Nephron progenitor cell (in vitro differentiated cells): ENCODE measurements at regions not wholly inside any gene's neighbourhood (a gene's known extent, or its start where the extent isn't known, plus 50 kb on each side); places are given as distances from the start of the nearest gene placed in this dataset.
A peak's percentile ranks its signal among the peaks of the same experiment; 100 is the strongest.
"Not testable (repeated sequence)": the region's sequence is repeated elsewhere in the genome, so short reads cannot be mapped to it uniquely, and the experiment has no call there.

Experiments used
- DNase-seq: peaks from one replicate; pipeline ENCODE4 v3.0.0; 2021
- H3K27ac Mint-ChIP-seq: 2 replicates; pipeline ENCODE4 v1.8.0; 2021; ENCODE audit warnings: mild to moderate bottlenecking, moderate library complexity, mixed read lengths
- H3K27me3 Mint-ChIP-seq: 2 replicates; pipeline ENCODE4 v1.8.0; 2021; ENCODE audit warnings: mild to moderate bottlenecking, low read depth, mixed read lengths; ENCODE audit not compliant: poor library complexity
- H3K36me3 Mint-ChIP-seq: 2 replicates; pipeline ENCODE4 v1.8.0; 2021; ENCODE audit warnings: low read depth, mixed read lengths
- H3K4me1 Mint-ChIP-seq: 2 replicates; pipeline ENCODE4 v1.8.0; 2021; ENCODE audit warnings: mixed read lengths
- H3K4me3 Mint-ChIP-seq: 2 replicates; pipeline ENCODE4 v1.8.0; 2021; ENCODE audit warnings: mild to moderate bottlenecking, moderate library complexity, mixed read lengths
- H3K9me3 Mint-ChIP-seq: 2 replicates; pipeline ENCODE4 v1.8.0; 2021; ENCODE audit warnings: mild to moderate bottlenecking, moderate library complexity, mixed read lengths
- TF ChIP-seq, protein P1 (sequence below): fragments of 200-600 bp; sonication (generic); IDR thresholded peaks from 2 replicates; pipeline ENCODE4 v1.5.0; 2021; ENCODE audit warnings: antibody characterized with exemption

DNA sequence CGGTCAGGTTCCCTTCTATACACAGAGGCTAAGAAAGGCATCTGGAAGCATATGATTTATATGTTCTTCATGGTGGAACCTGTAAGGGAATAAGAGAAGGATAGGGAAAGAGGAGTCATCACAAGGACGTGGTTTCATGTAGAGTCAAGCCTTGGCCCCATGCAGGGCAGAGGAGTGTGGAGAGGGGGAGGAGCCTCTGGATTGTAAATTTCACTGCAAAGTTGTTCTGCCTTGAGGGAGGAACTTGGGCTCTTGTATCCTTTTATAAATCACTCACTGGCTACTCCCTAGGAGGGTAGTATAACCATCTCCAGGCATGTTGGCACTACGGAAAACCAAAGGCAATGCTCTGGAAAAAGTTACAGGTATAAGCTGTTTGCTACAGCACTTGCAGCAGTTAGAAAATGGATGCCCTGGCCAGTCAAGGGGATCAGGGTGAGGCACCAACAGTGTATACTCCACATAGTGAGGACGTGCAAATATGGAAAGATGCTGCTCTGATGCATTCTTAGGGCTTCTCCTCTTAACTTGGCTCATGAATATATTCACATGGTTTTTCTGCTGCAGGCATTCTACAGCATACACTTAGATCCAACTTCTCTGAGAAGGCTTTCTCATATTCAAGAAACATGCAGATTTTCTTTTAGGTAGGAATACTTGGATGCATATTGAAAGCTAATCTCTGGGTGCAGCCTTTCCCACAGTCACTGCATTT lies 60.3 kb upstream of the ZNF81 start:
- Mint-ChIP-seq H3K4me3 (no peak overlapping the region), H3K9me3 (peaks cover 78% of the 10 kb centered on the region), H3K36me3 (no peaks in the 10 kb centered on the region), H3K27me3 (peaks cover under 1% of the 10 kb centered on the region), H3K27ac (no peak overlapping the region), H3K4me1 (peaks cover 4% of the 10 kb centered on the region)
- TF ChIP-seq, protein P1, sequence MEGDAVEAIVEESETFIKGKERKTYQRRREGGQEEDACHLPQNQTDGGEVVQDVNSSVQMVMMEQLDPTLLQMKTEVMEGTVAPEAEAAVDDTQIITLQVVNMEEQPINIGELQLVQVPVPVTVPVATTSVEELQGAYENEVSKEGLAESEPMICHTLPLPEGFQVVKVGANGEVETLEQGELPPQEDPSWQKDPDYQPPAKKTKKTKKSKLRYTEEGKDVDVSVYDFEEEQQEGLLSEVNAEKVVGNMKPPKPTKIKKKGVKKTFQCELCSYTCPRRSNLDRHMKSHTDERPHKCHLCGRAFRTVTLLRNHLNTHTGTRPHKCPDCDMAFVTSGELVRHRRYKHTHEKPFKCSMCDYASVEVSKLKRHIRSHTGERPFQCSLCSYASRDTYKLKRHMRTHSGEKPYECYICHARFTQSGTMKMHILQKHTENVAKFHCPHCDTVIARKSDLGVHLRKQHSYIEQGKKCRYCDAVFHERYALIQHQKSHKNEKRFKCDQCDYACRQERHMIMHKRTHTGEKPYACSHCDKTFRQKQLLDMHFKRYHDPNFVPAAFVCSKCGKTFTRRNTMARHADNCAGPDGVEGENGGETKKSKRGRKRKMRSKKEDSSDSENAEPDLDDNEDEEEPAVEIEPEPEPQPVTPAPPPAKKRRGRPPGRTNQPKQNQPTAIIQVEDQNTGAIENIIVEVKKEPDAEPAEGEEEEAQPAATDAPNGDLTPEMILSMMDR, result no peak
- no peak for DNase-seq

- TF ChIP-seq, protein P1, result no peak
- Mint-ChIP-seq H3K9me3 (peaks cover 72% of the 10 kb centered on the region), H3K4me3 (no peak overlapping the region), H3K27ac (no peak overlapping the region), H3K27me3 (peaks cover 3% of the 10 kb centered on the region), H3K4me1 (peaks cover 4% of the 10 kb centered on the region), H3K36me3 (no peaks in the 10 kb centered on the region)
- DNase-seq, result no peak
These were observed 63.9 kb upstream of the ZNF81 start for GRCh38 chrX:47772764-47773163.

DNA sequence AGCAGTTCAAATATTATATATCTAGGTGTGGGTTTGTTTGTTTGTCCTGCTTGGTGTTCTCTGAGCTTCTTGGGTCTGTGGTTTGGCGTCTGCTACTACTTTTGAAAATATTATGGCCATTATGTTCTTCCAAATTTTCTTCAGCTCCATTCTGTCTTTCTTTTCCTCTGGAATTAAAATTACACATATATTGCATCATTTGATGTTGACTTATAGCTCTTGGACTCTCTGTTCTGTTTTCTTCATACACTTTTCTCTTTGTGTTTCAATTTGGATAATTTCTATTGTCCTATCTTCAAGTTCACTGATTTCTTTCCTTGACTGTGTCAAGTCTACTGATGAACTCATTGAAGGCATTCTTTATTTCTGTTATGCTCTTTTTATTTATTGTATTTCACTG lies 65.2 kb upstream of the ZNF81 start:
- TF ChIP-seq, protein P1, result no peak
- peaks cover 64% of the 10 kb centered on the region for H3K9me3 Mint-ChIP-seq
- H3K4me1 Mint-ChIP-seq, result peaks cover 4% of the 10 kb centered on the region
- H3K36me3 Mint-ChIP-seq, result no peaks in the 10 kb centered on the region
- H3K4me3 Mint-ChIP-seq, result no peak overlapping the region
- no peak for DNase-seq
- no peak overlapping the region for H3K27ac Mint-ChIP-seq
- H3K27me3 Mint-ChIP-seq, result peaks cover 3% of the 10 kb centered on the region

- H3K9me3 Mint-ChIP-seq, result peaks cover 46% of the 10 kb centered on the region
- H3K27ac Mint-ChIP-seq, H3K36me3 Mint-ChIP-seq, H3K4me1 Mint-ChIP-seq, H3K27me3 Mint-ChIP-seq, H3K4me3 Mint-ChIP-seq, DNase-seq: not testable (repeated sequence)
These were observed 73.9 kb upstream of the ZNF81 start for GRCh38 chrX:47762826-47763225.

GRCh38 chrX:47752685-47753084 lies 84.0 kb upstream of the ZNF81 start:
- Mint-ChIP-seq H3K36me3 (no peaks in the 10 kb centered on the region), H3K9me3 (peaks cover 72% of the 10 kb centered on the region), H3K27ac (no peak overlapping the region), H3K27me3 (peaks cover 13% of the 10 kb centered on the region), H3K4me3 (no peak overlapping the region), H3K4me1 (no peaks in the 10 kb centered on the region)
- TF ChIP-seq, protein P1, result no peak
- no peak for DNase-seq

- DNase-seq, result peak; percentile 32
- Mint-ChIP-seq H3K27me3 (peaks cover 13% of the 10 kb centered on the region), H3K4me1 (peaks cover 2% of the 10 kb centered on the region), H3K9me3 (peaks cover 64% of the 10 kb centered on the region), H3K27ac (no peak overlapping the region), H3K4me3 (no peak overlapping the region), H3K36me3 (no peaks in the 10 kb centered on the region)
- TF ChIP-seq, protein P1, result no peak
These were observed 85.0 kb upstream of the ZNF81 start for GRCh38 chrX:47751670-47752069.
